ENCODE measurements at regions not wholly inside any gene's neighbourhood (a gene's known extent, or its start where the extent isn't known, plus 50 kb on each side); places are given as distances from the start of the nearest gene placed in this dataset.

- POLR2A ChIA-PET, result interaction anchor here (0.6 kb wide), 1 partner anchor 19 kb away, joined by 8 read pairs; no protein-coding TSS in a partner anchor
- no peak for TF ChIP-seq PRDM10 (tag by site-specific recombination; IDR thresholded peaks at IDR 0.05)
- no peak for TF ChIP-seq ZBTB7A (tag by site-specific recombination; IDR thresholded peaks at IDR 0.05; ENCODE audit: low read depth)
- TF ChIP-seq ZXDB (tag by site-specific recombination; IDR thresholded peaks at IDR 0.05), result no peak
- TF ChIP-seq ZNF221 (tag by site-specific recombination; IDR thresholded peaks at IDR 0.05; ENCODE audit: borderline replicate concordance), result no peak
- TF ChIP-seq ZNF19 (tag by site-specific recombination; IDR thresholded peaks at IDR 0.05; ENCODE audit: low read depth), result no peak
- no peak for TF ChIP-seq ZNF776 (tag by site-specific recombination; IDR thresholded peaks at IDR 0.05; ENCODE audit: borderline replicate concordance)
- no peak for TF ChIP-seq ZNF148 (tag by site-specific recombination; IDR thresholded peaks at IDR 0.05; ENCODE audit: borderline replicate concordance)
- TF ChIP-seq ZSCAN18 (tag by site-specific recombination; IDR thresholded peaks at IDR 0.05), result no peak
- TF ChIP-seq ZNF518A (tag by site-specific recombination; conservative IDR thresholded peaks at IDR 0.05; ENCODE audit: low read depth), result no peak
- no peak for TF ChIP-seq ZNF843 (tag by site-specific recombination; IDR thresholded peaks at IDR 0.05)
- no peak for TF ChIP-seq YY2 (tag by site-specific recombination; IDR thresholded peaks at IDR 0.05)
- TF ChIP-seq ZNF324 (tag by site-specific recombination; IDR thresholded peaks at IDR 0.05), result no peak
- no peak for TF ChIP-seq ZNF211 (tag by site-specific recombination; IDR thresholded peaks at IDR 0.05; ENCODE audit: low read depth)
- no peak for TF ChIP-seq ZIC2 (tag by site-specific recombination; IDR thresholded peaks at IDR 0.05)
- TF ChIP-seq ZFP37 (tag by site-specific recombination; IDR thresholded peaks at IDR 0.05), result no peak
- no peak for TF ChIP-seq ZNF433 (tag by site-specific recombination; IDR thresholded peaks at IDR 0.05; ENCODE audit: low read depth)
- TF ChIP-seq ATF2 (tag by site-specific recombination; IDR thresholded peaks at IDR 0.05; ENCODE audit: low read depth), result no peak
- TF ChIP-seq ZNF488 (tag by site-specific recombination; IDR thresholded peaks at IDR 0.05), result no peak
- no peak for TF ChIP-seq ZNF138 (tag by site-specific recombination; IDR thresholded peaks at IDR 0.05; ENCODE audit: borderline replicate concordance)
- H3K4me1 ChIP-seq (ENCODE audit: control insufficient read depth, insufficient read depth, low read length), result no peaks in the 10 kb centered on the region; the same call in 1 of the 2 replicates
- H3K27ac ChIP-seq (ENCODE audit: extremely low read depth, low read depth, low read length), result no peak overlapping the region
- no peaks in the 10 kb centered on the region for H3K9me3 ChIP-seq (ENCODE audit: control insufficient read depth, insufficient read depth, low read depth, low read length)
- no peaks in the 10 kb centered on the region for H3K36me3 ChIP-seq (ENCODE audit: control insufficient read depth in 2 of 2, insufficient read depth in 1 of 2, low read length in 2 of 2)
- CTCF ChIA-PET, result interaction anchor here (1.7 kb wide), 1 partner anchor 17 kb away, joined by 4 read pairs; no protein-coding TSS in a partner anchor
- H3K4me3 ChIP-seq (ENCODE audit: low read depth, low read length), result no peak overlapping the region
Measured at GRCh38 chr10:113471241-113471996, 81.4 kb upstream of the HABP2 start.

Measured in HEK293 (cell line).